ENCODE measurements at regions not wholly inside any gene's neighbourhood (a gene's known extent, or its start where the extent isn't known, plus 50 kb on each side); places are given as distances from the start of the nearest gene placed in this dataset.

GRCh38 chr1:232207073-232207866 lies 422.7 kb downstream of the SIPA1L2 start:
- no peak for TF ChIP-seq ZBTB33 (IDR thresholded peaks at IDR 0.05; ENCODE audit: borderline replicate concordance, low read depth)
- no peak for TF ChIP-seq CTCF (IDR thresholded peaks at IDR 0.05)
- TF ChIP-seq GABPA (IDR thresholded peaks at IDR 0.05; ENCODE audit: low read depth): no peak
- TF ChIP-seq EP300 (IDR thresholded peaks at IDR 0.05; ENCODE audit: borderline replicate concordance in 1 of 2, low read depth in 1 of 2, low read length in 1 of 2): no peak
- TF ChIP-seq EZH2phosphoT487 (IDR thresholded peaks at IDR 0.05; ENCODE audit: borderline replicate concordance, low read depth): no peak
- TF ChIP-seq POLR2AphosphoS5 (IDR thresholded peaks at IDR 0.05; ENCODE audit: low read depth, low read length): no peak
- TF ChIP-seq TAF1 (IDR thresholded peaks at IDR 0.05; ENCODE audit: borderline replicate concordance, low read depth, low read length): no peak

All from SK-N-SH (cell line).